ENCODE measurements at regions not wholly inside any gene's neighbourhood (a gene's known extent, or its start where the extent isn't known, plus 50 kb on each side); places are given as distances from the start of the nearest gene placed in this dataset.

DNA sequence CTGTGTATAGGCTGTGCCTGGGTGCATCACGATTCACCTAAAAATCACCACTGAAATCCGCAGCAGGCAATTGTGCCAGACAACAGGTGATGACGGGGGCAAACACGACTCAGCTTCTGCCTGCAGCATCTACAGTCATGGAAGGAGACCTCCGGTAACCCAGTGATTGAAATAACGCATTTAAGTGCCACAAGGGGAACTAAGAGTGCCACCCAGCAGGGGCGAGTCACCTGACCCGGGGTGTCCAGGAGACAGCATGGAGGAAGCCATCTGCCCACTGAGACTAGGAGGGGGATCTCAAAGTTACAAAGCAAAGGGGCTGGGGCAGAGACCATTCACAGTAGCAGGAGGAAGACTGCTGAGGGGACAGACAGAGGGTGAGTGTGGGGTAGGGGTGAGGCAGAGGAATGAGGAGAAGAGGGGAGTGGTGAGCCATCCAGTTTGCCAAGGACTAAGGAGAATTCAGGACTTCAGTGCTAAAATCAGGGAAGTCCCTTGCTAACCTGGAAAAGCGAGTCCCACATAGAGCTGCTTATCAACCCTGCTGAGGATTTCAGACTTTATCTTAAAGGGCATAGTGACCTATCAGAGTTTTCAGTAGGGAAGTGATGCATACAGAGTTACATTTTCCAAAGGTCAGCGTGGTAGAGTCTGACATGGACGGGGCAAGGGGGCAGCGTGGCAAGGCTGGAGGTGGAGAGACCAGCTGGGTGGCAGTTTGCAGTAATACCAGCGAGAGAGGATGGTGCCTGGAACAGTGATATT lies 256.7 kb upstream of the HES1 start:
- Histone ChIP-seq H3K27me3 (ENCODE audit: control insufficient read depth, insufficient read depth, low read length) (no peaks in the 10 kb centered on the region), H3K4me1 (ENCODE audit: control insufficient read depth, insufficient read depth, low read length) (peaks cover 69% of the 10 kb centered on the region), H3K4me3 (ENCODE audit: low read length) (no peak overlapping the region), H3K36me3 (ENCODE audit: control insufficient read depth, insufficient read depth, low read length) (no peaks in the 10 kb centered on the region), H3K9me3 (ENCODE audit: control insufficient read depth, low read length) (no peaks in the 10 kb centered on the region), H3K9ac (ENCODE audit: low read length) (no peak overlapping the region)

DNA sequence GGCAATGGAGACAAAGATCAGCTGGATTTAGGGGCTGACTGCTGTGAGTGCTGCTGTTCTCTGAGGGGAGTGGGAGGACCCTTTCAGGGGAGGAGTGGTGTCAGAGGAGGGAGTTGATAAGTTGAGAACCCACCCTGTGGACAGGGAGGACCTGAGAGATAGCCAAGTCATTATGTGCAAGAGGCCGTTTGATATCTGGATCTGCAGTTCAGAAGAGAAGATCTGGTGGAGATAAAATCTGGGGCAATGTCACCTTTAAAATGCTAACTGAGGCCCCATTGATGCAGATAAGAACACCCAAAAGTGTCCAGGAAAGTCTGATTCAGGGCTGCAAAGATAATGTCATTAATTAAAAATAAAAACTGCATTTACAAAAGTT lies 256.1 kb upstream of the HES1 start:
- H3K4me1 ChIP-seq (ENCODE audit: control insufficient read depth, insufficient read depth, low read length), result peaks cover 69% of the 10 kb centered on the region
- H3K9me3 ChIP-seq (ENCODE audit: control insufficient read depth, low read length), result no peaks in the 10 kb centered on the region
- no peaks in the 10 kb centered on the region for H3K36me3 ChIP-seq (ENCODE audit: control insufficient read depth, insufficient read depth, low read length)
- no peak overlapping the region for H3K9ac ChIP-seq (ENCODE audit: low read length)
- no peaks in the 10 kb centered on the region for H3K27me3 ChIP-seq (ENCODE audit: control insufficient read depth, insufficient read depth, low read length)
- H3K4me3 ChIP-seq (ENCODE audit: low read length), result no peak overlapping the region

DNA sequence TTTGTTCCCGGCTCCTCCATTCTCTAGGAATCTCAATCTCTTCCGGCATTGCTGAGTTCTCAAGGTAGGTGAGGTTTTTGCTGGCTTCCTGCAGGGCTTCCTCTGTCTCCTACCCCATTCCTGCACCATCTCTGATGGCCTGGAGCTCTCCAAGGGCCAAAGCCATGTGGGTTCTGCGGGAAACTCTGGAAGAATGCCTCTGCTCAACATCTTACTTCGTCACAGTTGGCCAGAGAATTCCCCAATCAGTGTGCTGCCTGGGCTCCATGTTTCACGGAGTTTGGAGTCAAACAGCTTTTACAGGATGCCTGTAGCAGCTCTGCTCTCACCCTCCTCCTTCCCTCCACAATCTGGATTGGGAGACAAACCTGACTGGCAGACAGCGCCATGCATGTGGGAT lies 253.9 kb upstream of the HES1 start:
- Histone ChIP-seq H3K9me3 (ENCODE audit: control insufficient read depth, low read length) (no peaks in the 10 kb centered on the region), H3K4me1 (ENCODE audit: control insufficient read depth, insufficient read depth, low read length) (peaks cover 70% of the 10 kb centered on the region), H3K36me3 (ENCODE audit: control insufficient read depth, insufficient read depth, low read length) (no peaks in the 10 kb centered on the region), H3K9ac (ENCODE audit: low read length) (peak overlapping the region; percentile 19), H3K4me3 (ENCODE audit: low read length) (no peak overlapping the region), H3K27me3 (ENCODE audit: control insufficient read depth, insufficient read depth, low read length) (no peaks in the 10 kb centered on the region)

DNA sequence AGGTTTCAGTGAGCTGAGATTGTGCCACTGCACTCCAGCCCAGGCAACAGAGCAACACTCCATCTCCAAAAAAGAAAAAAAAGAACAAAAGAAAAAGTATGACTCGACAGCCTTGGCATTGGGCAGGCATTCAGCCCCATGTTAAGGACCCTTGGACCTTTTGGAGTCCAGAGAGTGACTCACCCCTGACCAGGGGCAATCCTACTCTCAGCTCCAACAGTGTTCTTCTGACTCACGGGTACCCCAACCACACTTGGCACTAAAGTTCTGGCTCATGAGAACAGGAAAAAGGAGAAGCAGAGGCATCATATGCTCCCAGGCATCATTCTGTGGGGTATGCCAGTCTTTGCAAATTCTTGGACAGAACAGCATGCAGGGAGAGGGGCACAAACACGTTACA lies 252.4 kb upstream of the HES1 start:
- H3K36me3 ChIP-seq (ENCODE audit: control insufficient read depth, insufficient read depth, low read length), result no peaks in the 10 kb centered on the region

DNA sequence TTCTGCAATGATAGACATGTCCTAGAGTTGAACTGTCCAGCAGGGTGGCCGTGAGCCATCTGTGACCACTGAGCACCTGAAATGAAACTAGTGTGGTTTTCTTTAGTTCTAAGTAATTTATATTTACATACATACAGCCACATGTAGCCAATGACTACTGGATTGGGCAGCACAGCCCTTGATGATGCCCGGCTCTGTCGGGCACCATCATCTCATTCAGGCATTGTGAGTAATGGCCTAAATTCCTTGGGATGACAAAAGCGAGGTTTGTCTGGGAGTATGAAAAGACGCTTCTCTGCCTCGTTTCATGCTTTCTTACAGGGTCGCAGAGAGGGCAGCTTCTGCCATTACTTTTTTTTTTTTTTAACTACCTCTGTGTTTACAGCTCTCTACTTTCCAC lies 251.9 kb upstream of the HES1 start:
- Histone ChIP-seq H3K4me3 (ENCODE audit: low read length) (no peak overlapping the region), H3K36me3 (ENCODE audit: control insufficient read depth, insufficient read depth, low read length) (no peaks in the 10 kb centered on the region), H3K4me1 (ENCODE audit: control insufficient read depth, insufficient read depth, low read length) (peaks cover 63% of the 10 kb centered on the region), H3K9ac (ENCODE audit: low read length) (peak overlapping the region; percentile 64), H3K9me3 (ENCODE audit: control insufficient read depth, low read length) (no peaks in the 10 kb centered on the region), H3K27me3 (ENCODE audit: control insufficient read depth, insufficient read depth, low read length) (no peaks in the 10 kb centered on the region)

More for the DNA sequence above, 252.4 kb upstream of the HES1 start:
- Histone ChIP-seq H3K9me3 (ENCODE audit: control insufficient read depth, low read length) (no peaks in the 10 kb centered on the region), H3K27me3 (ENCODE audit: control insufficient read depth, insufficient read depth, low read length) (no peaks in the 10 kb centered on the region), H3K9ac (ENCODE audit: low read length) (no peak overlapping the region), H3K4me1 (ENCODE audit: control insufficient read depth, insufficient read depth, low read length) (peaks cover 68% of the 10 kb centered on the region), H3K4me3 (ENCODE audit: low read length) (no peak overlapping the region)

DNA sequence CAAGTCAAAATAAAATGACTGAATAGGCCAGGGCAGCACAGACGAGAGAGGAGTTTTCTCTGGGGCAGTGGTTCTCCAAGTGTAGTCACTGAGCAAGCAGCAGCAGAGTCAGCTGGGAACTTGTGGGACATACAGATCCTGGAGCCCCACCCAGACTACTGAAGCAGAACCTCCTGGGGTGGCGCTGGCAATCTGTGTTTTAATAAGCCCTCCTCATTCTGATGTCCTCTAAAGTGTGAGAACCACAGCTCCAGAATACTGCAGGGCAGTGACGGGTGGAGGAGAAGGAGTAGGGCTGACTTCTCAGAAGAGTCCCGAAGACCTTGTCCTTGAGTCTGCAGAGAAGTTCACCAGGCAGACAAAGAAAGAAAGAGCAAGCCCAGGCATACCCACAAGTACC lies 251.3 kb upstream of the HES1 start:
- Histone ChIP-seq H3K4me1 (ENCODE audit: control insufficient read depth, insufficient read depth, low read length) (peaks cover 57% of the 10 kb centered on the region), H3K9ac (ENCODE audit: low read length) (peak overlapping the region; percentile 64), H3K4me3 (ENCODE audit: low read length) (no peak overlapping the region), H3K27me3 (ENCODE audit: control insufficient read depth, insufficient read depth, low read length) (no peaks in the 10 kb centered on the region), H3K36me3 (ENCODE audit: control insufficient read depth, insufficient read depth, low read length) (no peaks in the 10 kb centered on the region), H3K9me3 (ENCODE audit: control insufficient read depth, low read length) (no peaks in the 10 kb centered on the region)

DNA sequence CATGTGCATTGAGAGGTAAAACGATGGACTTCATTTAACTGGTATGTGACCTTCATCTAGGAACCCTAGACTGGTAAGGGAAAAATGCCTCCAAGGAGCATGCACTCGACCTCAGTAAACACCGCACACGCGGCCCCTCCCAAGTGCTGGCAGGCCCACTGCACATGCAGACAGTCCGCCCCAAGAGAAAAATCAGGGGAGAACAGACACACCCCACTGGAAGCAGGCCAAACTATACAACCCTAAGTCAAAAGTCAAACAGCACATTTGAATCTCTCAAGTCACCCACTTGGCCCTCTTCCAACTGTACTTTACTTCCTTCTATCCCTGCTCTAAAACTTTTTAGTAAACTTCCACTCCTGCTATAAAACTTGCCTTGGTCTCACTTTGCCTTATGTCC lies 250.1 kb upstream of the HES1 start:
- Histone ChIP-seq H3K4me1 (ENCODE audit: control insufficient read depth, insufficient read depth, low read length) (peaks cover 51% of the 10 kb centered on the region), H3K9ac (ENCODE audit: low read length) (no peak overlapping the region), H3K27me3 (ENCODE audit: control insufficient read depth, insufficient read depth, low read length) (no peaks in the 10 kb centered on the region), H3K4me3 (ENCODE audit: low read length) (no peak overlapping the region), H3K9me3 (ENCODE audit: control insufficient read depth, low read length) (no peaks in the 10 kb centered on the region), H3K36me3 (ENCODE audit: control insufficient read depth, insufficient read depth, low read length) (no peaks in the 10 kb centered on the region)

DNA sequence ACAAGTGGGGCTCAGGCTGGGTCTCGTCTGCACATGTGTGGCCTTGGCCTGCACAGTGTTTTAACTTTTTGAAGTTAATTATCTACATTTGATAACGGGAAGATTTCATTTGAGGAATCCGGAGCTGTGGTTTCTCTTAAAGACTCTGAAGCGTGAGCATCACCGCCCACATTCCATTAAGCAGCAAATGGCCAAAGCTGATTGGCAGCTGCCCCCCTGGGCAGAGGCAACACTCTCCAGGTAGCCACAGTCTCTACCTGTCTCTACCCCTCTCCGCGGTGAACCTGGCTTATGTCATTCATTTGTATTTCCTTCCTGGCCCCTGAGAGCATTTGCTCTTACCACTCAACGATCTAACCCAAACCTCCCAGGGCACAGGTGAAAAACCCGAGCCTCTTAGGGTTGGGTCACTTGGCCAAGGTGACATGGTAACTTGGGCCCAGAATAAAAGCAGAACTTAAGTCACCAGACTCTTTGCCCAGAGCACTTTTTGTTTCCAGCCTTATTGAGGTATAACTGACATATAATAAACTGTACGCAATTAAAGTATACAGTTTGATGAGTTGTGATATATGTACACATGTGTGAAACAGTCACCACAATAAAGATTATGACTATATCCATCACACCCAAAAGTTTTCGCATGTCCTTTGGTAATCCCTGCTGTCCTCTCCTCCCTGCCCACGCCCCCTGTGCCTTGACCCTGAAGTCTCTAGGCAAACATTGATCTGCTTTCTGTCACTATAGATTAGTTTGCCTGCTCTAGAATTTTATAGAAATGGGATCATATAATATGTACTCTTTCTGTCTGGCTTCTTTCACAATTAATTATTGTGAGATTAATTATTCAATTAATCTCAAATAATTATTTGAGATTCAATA lies 245.7 kb upstream of the HES1 start:
- Histone ChIP-seq H3K27me3 (ENCODE audit: control insufficient read depth, insufficient read depth, low read length) (no peaks in the 10 kb centered on the region), H3K36me3 (ENCODE audit: control insufficient read depth, insufficient read depth, low read length) (no peaks in the 10 kb centered on the region), H3K9ac (ENCODE audit: low read length) (no peak overlapping the region), H3K4me1 (ENCODE audit: control insufficient read depth, insufficient read depth, low read length) (peaks cover 21% of the 10 kb centered on the region), H3K4me3 (ENCODE audit: low read length) (no peak overlapping the region), H3K9me3 (ENCODE audit: control insufficient read depth, low read length) (no peaks in the 10 kb centered on the region)

DNA sequence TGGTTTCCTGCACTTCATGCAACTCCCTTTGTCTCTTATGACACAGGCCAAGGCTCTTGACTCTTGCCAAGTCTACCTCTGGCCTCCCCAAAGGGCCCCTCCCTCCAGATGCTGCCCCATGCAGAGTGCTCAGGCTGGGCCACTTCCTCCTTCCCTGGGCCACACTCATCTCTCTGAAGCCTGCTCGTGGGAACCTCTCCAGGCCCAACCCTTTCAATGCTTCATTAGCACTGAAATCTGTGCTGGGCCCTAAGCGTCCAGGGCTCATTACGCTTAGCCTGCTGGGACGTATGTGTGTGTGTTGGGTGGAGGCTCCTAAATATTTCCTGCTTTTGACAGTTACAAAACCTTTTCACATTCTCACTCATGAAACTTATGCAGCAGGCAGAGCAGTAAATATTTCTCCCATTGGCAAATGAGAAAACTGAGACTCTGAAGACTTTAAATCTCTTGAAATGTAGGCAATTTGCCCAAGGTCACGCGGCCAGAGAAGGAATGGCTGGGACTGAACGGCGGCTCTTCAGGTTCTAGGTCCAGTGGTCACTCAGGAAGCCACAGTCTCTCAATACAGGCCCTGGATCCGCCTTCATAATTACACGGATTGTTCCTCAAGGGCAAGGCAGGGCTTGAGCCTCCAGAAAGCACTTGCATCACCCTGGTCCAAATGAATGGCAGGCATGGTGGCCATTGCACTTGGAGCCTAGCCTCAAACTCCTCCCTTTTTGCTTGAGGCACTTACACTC lies 241.7 kb upstream of the HES1 start:
- Histone ChIP-seq H3K27me3 (ENCODE audit: control insufficient read depth, insufficient read depth, low read length) (no peaks in the 10 kb centered on the region), H3K4me1 (ENCODE audit: control insufficient read depth, insufficient read depth, low read length) (peaks cover 10% of the 10 kb centered on the region), H3K9ac (ENCODE audit: low read length) (peak overlapping the region; percentile 2), H3K4me3 (ENCODE audit: low read length) (no peak overlapping the region), H3K9me3 (ENCODE audit: control insufficient read depth, low read length) (no peaks in the 10 kb centered on the region), H3K36me3 (ENCODE audit: control insufficient read depth, insufficient read depth, low read length) (no peaks in the 10 kb centered on the region)

DNA sequence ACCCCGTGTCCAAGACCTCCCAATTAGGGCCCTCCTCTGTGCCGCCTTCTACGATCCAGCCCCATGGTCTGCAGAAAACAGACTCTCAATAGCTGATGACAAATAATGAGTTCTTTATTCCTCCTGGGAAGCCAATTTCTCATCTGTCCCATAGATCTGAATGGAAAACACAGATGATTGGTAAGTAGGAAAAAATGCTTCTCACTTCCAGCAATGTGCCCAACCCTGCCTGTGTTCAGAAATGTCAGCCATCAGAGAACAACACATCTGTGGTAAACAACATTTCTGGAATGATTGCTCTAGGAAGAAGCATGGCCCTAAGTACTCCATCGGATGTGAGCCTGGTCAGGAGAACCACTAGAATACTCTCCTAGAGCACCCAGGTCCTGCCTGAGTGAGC lies 240.5 kb upstream of the HES1 start:
- Histone ChIP-seq H3K4me1 (ENCODE audit: control insufficient read depth, insufficient read depth, low read length) (peaks cover 10% of the 10 kb centered on the region), H3K27me3 (ENCODE audit: control insufficient read depth, insufficient read depth, low read length) (no peaks in the 10 kb centered on the region)

DNA sequence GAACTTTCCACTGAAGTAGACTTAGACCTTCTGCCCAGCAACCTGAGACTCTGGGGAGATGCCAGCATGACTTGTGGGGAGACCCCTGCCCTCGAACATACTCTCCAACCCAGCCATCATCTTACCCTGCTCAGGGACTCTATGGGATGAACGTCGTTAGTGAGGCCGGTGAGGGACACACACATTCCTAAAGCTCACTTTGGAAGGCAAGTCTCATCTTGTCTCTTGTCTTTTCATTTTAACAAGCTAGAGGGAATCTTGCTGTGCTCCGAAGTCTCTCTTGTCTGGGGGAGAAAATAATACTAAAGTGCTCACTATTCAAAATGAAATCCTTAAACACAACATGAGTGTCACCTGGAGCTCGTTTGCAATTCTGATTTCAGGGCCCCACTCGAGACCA lies 239.5 kb upstream of the HES1 start:
- Histone ChIP-seq H3K4me1 (ENCODE audit: control insufficient read depth, insufficient read depth, low read length) (peaks cover 10% of the 10 kb centered on the region), H3K27me3 (ENCODE audit: control insufficient read depth, insufficient read depth, low read length) (no peaks in the 10 kb centered on the region), H3K9ac (ENCODE audit: low read length) (no peak overlapping the region), H3K36me3 (ENCODE audit: control insufficient read depth, insufficient read depth, low read length) (no peaks in the 10 kb centered on the region), H3K9me3 (ENCODE audit: control insufficient read depth, low read length) (no peaks in the 10 kb centered on the region), H3K4me3 (ENCODE audit: low read length) (no peak overlapping the region)

More for the DNA sequence above, 240.5 kb upstream of the HES1 start:
- no peak overlapping the region for H3K9ac ChIP-seq (ENCODE audit: low read length)
- H3K36me3 ChIP-seq (ENCODE audit: control insufficient read depth, insufficient read depth, low read length), result no peaks in the 10 kb centered on the region
- H3K9me3 ChIP-seq (ENCODE audit: control insufficient read depth, low read length), result no peaks in the 10 kb centered on the region
- no peak overlapping the region for H3K4me3 ChIP-seq (ENCODE audit: low read length)

DNA sequence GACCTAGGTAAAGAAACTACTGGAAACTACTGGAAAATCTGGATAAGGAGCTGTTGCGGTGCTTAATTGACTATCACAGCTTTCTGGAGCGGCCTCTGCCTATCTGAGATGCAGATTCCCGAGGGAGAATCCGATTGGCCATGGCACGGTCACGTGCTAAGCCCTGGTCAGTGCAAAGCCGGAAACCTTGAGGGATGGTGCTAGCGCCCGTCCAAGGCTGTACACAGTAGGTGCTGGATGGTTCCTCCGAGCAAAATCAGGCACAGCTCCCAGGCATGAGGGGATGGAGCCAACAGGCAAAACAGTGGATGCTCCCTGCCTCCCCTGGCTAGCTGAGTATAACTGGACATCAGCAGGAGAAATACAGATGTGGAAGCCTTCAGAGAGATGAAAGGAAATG lies 238.7 kb upstream of the HES1 start:
- H3K9me3 ChIP-seq (ENCODE audit: control insufficient read depth, low read length), result no peaks in the 10 kb centered on the region
- peaks cover 11% of the 10 kb centered on the region for H3K4me1 ChIP-seq (ENCODE audit: control insufficient read depth, insufficient read depth, low read length)
- no peaks in the 10 kb centered on the region for H3K36me3 ChIP-seq (ENCODE audit: control insufficient read depth, insufficient read depth, low read length)
- no peaks in the 10 kb centered on the region for H3K27me3 ChIP-seq (ENCODE audit: control insufficient read depth, insufficient read depth, low read length)
- H3K4me3 ChIP-seq (ENCODE audit: low read length), result no peak overlapping the region
- H3K9ac ChIP-seq (ENCODE audit: low read length), result no peak overlapping the region
